ENCODE measurements at regions not wholly inside any gene's neighbourhood (a gene's known extent, or its start where the extent isn't known, plus 50 kb on each side); places are given as distances from the start of the nearest gene placed in this dataset.

DNA sequence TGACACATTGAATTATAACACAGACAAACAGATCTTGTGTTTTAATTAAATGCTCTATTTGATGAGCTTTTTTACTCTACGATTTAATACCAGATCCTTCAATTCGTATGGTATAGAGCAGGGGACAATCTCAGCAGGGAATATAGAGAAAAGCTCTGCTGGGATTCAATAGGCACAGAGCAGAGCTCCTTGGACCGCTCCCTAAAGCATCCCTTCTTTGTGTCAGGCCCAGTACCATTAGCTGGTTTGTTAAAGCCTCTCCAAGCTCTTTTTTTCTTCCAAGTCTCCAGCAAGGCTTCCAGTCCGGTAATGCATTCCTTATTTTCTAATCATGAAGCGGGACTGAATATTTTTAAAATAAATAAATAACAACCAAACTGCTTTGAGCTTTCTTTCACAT, 466.0 kb downstream of the NR4A2 start:
- POLR2A ChIA-PET: no interaction called here

DNA sequence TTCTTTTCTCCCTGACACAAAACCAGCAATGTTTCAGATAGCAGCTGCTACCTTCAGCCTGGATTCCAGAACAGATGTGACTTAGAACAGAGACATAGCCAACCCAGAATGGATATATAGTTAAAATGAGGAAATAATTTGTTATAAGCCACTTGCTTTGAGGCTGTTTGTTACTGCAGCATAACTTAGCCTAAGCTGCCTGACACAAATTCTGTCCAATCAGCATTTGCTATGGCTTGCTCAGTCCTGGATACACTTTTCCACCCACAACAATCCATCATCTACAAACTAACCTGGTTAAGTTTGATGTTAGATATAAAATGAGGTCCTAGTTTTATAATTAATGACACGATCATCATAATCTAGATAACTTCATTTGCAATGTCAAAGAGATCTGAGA, 480.4 kb downstream of the NR4A2 start:
- ATAC-seq (ENCODE audit: low read depth): no peak
- Histone ChIP-seq H3K4me2 (replicated peaks; ENCODE audit: low read depth, low read length, poor library complexity, severe bottlenecking) (no peak overlapping the region), H3K4me3 (ENCODE audit: control extremely low read depth in 1 of 5, extremely low read depth in 1 of 5, insufficient read depth in 1 of 5, low read depth in 2 of 5, low read length in 4 of 5) (no peak overlapping the region), H2AFZ (ENCODE audit: insufficient read depth, low read depth, low read length, poor library complexity, severe bottlenecking) (no peak overlapping the region), H3K27me3 (replicated peaks in 1 of 4; ENCODE audit: control extremely low read depth in 1 of 4, control insufficient read depth in 3 of 4, insufficient read depth in 4 of 4, low read length in 3 of 4) (no peaks in the 10 kb centered on the region), H3K9ac (ENCODE audit: low read length) (no peak overlapping the region), H3K79me2 (ENCODE audit: control insufficient read depth, insufficient read depth, low read length) (no peaks in the 10 kb centered on the region), H3K27ac (ENCODE audit: low read length in 2 of 2) (no peak overlapping the region), H3K9me3 (ENCODE audit: control extremely low read depth in 1 of 3, control insufficient read depth in 2 of 3, insufficient read depth in 1 of 3, low read length in 2 of 3) (no peaks in the 10 kb centered on the region), H3K4me1 (ENCODE audit: control insufficient read depth in 2 of 2, insufficient read depth in 2 of 2, low read length in 2 of 2) (no peaks in the 10 kb centered on the region), H4K20me1 (ENCODE audit: control insufficient read depth, insufficient read depth, low read length, poor library complexity, severe bottlenecking) (no peaks in the 10 kb centered on the region), H3K36me3 (replicated peaks in 1 of 2; ENCODE audit: control extremely low read depth in 1 of 2, control insufficient read depth in 1 of 2, extremely low read depth in 1 of 2, insufficient read depth in 2 of 2, low read length in 1 of 2) (no peaks in the 10 kb centered on the region)
- intact Hi-C loops (cut with micrococcal nuclease): no loop called here
- POLR2A ChIA-PET: no interaction called here
- no peak for DNase-seq
- no CpG with 5 or more reads among the region's 1 CpG for WGBS (ENCODE audit: insufficient coverage)
- no peaks in the 10 kb centered on the region for H3K4me1 Mint-ChIP-seq
- no peak for TF ChIP-seq EZH2 (IDR thresholded peaks at IDR 0.05; ENCODE audit: borderline replicate concordance, insufficient read depth, low read depth, low read length, poor library complexity, severe bottlenecking)
- TF ChIP-seq, protein P1, sequence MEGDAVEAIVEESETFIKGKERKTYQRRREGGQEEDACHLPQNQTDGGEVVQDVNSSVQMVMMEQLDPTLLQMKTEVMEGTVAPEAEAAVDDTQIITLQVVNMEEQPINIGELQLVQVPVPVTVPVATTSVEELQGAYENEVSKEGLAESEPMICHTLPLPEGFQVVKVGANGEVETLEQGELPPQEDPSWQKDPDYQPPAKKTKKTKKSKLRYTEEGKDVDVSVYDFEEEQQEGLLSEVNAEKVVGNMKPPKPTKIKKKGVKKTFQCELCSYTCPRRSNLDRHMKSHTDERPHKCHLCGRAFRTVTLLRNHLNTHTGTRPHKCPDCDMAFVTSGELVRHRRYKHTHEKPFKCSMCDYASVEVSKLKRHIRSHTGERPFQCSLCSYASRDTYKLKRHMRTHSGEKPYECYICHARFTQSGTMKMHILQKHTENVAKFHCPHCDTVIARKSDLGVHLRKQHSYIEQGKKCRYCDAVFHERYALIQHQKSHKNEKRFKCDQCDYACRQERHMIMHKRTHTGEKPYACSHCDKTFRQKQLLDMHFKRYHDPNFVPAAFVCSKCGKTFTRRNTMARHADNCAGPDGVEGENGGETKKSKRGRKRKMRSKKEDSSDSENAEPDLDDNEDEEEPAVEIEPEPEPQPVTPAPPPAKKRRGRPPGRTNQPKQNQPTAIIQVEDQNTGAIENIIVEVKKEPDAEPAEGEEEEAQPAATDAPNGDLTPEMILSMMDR (IDR thresholded peaks at IDR 0.05): no peak
- no peak overlapping the region for H3K27ac Mint-ChIP-seq
- no peaks in the 10 kb centered on the region for H3K27me3 Mint-ChIP-seq
- H3K4me3 Mint-ChIP-seq: no peak overlapping the region
- CTCF ChIA-PET: interaction anchor here (0.5 kb wide), 1 partner anchor 838 kb away, joined by 3 read pairs; no protein-coding TSS in a partner anchor
- no peaks in the 10 kb centered on the region for H3K9me3 Mint-ChIP-seq (ENCODE audit: insufficient read depth)

More for the DNA sequence above, 466.0 kb downstream of the NR4A2 start:
- CTCF ChIA-PET: no interaction called here
- 96% methylated on average over 3 of the region's 5 CpGs for WGBS (ENCODE audit: insufficient coverage)
- Histone ChIP-seq H3K9me3 (ENCODE audit: control extremely low read depth in 1 of 3, control insufficient read depth in 2 of 3, insufficient read depth in 1 of 3, low read length in 2 of 3) (no peaks in the 10 kb centered on the region), H3K9ac (ENCODE audit: low read length) (no peak overlapping the region), H3K79me2 (ENCODE audit: control insufficient read depth, insufficient read depth, low read length) (no peaks in the 10 kb centered on the region), H3K36me3 (replicated peaks in 1 of 2; ENCODE audit: control extremely low read depth in 1 of 2, control insufficient read depth in 1 of 2, extremely low read depth in 1 of 2, insufficient read depth in 2 of 2, low read length in 1 of 2) (no peaks in the 10 kb centered on the region), H2AFZ (ENCODE audit: insufficient read depth, low read depth, low read length, poor library complexity, severe bottlenecking) (no peak overlapping the region), H3K27ac (ENCODE audit: low read length in 2 of 2) (no peak overlapping the region), H4K20me1 (ENCODE audit: control insufficient read depth, insufficient read depth, low read length, poor library complexity, severe bottlenecking) (no peaks in the 10 kb centered on the region), H3K4me1 (ENCODE audit: control insufficient read depth in 2 of 2, insufficient read depth in 2 of 2, low read length in 2 of 2) (no peaks in the 10 kb centered on the region), H3K4me3 (ENCODE audit: control extremely low read depth in 1 of 5, extremely low read depth in 1 of 5, insufficient read depth in 1 of 5, low read depth in 2 of 5, low read length in 4 of 5) (no peak overlapping the region), H3K27me3 (replicated peaks in 1 of 4; ENCODE audit: control extremely low read depth in 1 of 4, control insufficient read depth in 3 of 4, insufficient read depth in 4 of 4, low read length in 3 of 4) (no peaks in the 10 kb centered on the region), H3K4me2 (replicated peaks; ENCODE audit: low read depth, low read length, poor library complexity, severe bottlenecking) (no peak overlapping the region)
- Mint-ChIP-seq H3K4me1 (no peaks in the 10 kb centered on the region), H3K27ac (no peak overlapping the region), H3K4me3 (no peak overlapping the region), H3K27me3 (no peaks in the 10 kb centered on the region), H3K9me3 (ENCODE audit: insufficient read depth) (no peaks in the 10 kb centered on the region)
- TF ChIP-seq, protein P1 (IDR thresholded peaks at IDR 0.05): no peak
- TF ChIP-seq EZH2 (IDR thresholded peaks at IDR 0.05; ENCODE audit: borderline replicate concordance, insufficient read depth, low read depth, low read length, poor library complexity, severe bottlenecking): no peak
- ATAC-seq (ENCODE audit: low read depth) (no peak), DNase-seq (no peak)
- intact Hi-C loops (cut with micrococcal nuclease): no loop called here

Data from B cell (primary cell).